ENCODE measurements at regions not wholly inside any gene's neighbourhood (a gene's known extent, or its start where the extent isn't known, plus 50 kb on each side); places are given as distances from the start of the nearest gene placed in this dataset.
"Not testable (repeated sequence)": the region's sequence is repeated elsewhere in the genome, so short reads cannot be mapped to it uniquely, and the experiment has no call there.

DNA sequence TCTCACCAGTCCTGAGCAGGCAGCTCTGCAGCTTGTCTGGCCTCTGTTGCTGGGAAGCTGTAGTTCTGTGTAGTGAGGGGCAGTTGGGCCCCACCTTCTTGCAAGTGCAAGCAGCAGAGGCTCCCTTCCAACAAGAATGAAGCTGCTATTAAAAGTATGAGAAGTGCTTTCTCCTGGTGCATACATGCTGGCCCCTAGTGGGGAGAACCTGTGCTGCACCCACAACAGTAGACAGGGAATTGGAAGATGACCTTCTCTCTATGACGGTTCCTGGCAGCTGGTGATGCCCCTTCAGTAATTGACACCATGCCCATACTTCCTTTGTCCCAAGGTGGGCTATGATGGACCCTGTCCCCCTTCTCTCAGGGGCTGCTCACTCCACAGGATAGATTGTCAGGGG, 141.5 kb downstream of the SPIN4 start:
- TF ChIP-seq POLR2A (IDR thresholded peaks at IDR 0.05; ENCODE audit: low read depth, low read length); RAD21 (IDR thresholded peaks at IDR 0.05; ENCODE audit: low read length); RFX5 (IDR thresholded peaks at IDR 0.05; ENCODE audit: low read depth, low read length); NFE2L2 (IDR thresholded peaks at IDR 0.05; ENCODE audit: low read depth, low read length); MAFK (IDR thresholded peaks at IDR 0.05; ENCODE audit: low read depth, low read length); RCOR1 (IDR thresholded peaks at IDR 0.05; ENCODE audit: insufficient replicate concordance, low read length); CEBPB (IDR thresholded peaks at IDR 0.05; ENCODE audit: low read depth, low read length); CHD1 (IDR thresholded peaks at IDR 0.05; ENCODE audit: low read depth, low read length): not testable (repeated sequence)
- TF ChIP-seq, protein P1, sequence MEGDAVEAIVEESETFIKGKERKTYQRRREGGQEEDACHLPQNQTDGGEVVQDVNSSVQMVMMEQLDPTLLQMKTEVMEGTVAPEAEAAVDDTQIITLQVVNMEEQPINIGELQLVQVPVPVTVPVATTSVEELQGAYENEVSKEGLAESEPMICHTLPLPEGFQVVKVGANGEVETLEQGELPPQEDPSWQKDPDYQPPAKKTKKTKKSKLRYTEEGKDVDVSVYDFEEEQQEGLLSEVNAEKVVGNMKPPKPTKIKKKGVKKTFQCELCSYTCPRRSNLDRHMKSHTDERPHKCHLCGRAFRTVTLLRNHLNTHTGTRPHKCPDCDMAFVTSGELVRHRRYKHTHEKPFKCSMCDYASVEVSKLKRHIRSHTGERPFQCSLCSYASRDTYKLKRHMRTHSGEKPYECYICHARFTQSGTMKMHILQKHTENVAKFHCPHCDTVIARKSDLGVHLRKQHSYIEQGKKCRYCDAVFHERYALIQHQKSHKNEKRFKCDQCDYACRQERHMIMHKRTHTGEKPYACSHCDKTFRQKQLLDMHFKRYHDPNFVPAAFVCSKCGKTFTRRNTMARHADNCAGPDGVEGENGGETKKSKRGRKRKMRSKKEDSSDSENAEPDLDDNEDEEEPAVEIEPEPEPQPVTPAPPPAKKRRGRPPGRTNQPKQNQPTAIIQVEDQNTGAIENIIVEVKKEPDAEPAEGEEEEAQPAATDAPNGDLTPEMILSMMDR (conservative IDR thresholded peaks at IDR 0.05; ENCODE audit: low read depth, low read length), result not testable (repeated sequence)
